GM19438 (cell line): ENCODE measurements at regions not wholly inside any gene's neighbourhood (a gene's known extent, or its start where the extent isn't known, plus 50 kb on each side); places are given as distances from the start of the nearest gene placed in this dataset.
"Not testable (repeated sequence)": the region's sequence is repeated elsewhere in the genome, so short reads cannot be mapped to it uniquely, and the experiment has no call there.

Experiments used
- ATAC-seq: cut with Tn5 transposase; IDR thresholded peaks from one replicate; pipeline ENCODE4 v1.9.1; 2021; ENCODE audit warnings: low read depth; ENCODE audit not compliant: unreplicated experiment

- ATAC-seq: not testable (repeated sequence)
These were observed 77.6 kb downstream of the HHIPL2 start for GRCh38 chr1:222470252-222470805.

GRCh38 chr1:222466150-222466865 is 81.6 kb downstream of the HHIPL2 start:
- ATAC-seq: no peak

- peak; percentile 79 for ATAC-seq
These were observed 82.5 kb downstream of the HHIPL2 start for GRCh38 chr1:222465211-222466041.

DNA sequence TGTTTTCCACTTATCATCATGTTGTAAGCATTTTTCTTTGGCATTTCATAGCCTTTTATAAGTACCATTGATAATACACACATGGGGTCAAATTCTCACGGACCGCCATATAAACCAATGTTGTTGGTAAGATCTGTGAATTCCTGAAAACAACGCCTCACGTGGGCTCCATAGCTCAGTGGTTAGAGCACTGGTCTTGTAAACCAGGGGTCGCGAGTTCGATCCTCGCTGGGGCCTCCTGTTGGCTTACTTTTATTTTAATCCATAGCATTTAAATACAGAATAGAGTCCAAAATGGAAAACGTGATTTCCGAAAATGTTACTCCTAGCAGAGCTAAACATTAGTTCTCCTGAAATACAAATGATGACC is 83.1 kb downstream of the HHIPL2 start:
- ATAC-seq: no peak

GRCh38 chr1:222463059-222463730 is 84.7 kb downstream of the HHIPL2 start:
- no peak for ATAC-seq

- no peak for ATAC-seq
These were observed 85.3 kb downstream of the HHIPL2 start for GRCh38 chr1:222462601-222463000.

GRCh38 chr1:222461941-222462340 is 86.0 kb downstream of the HHIPL2 start:
- no peak for ATAC-seq

DNA sequence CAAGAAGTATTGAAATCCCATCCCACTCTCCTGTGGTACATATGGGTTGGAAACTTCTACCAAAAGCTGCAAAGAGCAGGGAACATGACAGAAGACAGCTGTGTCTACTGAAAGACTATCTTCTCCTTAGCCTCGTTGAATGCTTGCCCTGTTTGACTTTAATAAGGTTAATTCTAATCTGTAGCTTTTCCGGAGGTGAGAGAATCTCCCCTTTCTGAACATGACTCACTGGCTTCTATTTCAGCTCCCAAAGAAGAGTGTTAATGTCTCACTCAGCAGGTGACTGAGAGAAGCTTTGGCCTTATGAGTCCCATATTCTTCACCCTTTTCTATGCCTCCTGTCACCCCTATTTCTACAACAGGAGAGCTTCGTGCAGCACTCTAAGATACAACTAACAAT is 88.3 kb downstream of the HHIPL2 start:
- no peak for ATAC-seq

DNA sequence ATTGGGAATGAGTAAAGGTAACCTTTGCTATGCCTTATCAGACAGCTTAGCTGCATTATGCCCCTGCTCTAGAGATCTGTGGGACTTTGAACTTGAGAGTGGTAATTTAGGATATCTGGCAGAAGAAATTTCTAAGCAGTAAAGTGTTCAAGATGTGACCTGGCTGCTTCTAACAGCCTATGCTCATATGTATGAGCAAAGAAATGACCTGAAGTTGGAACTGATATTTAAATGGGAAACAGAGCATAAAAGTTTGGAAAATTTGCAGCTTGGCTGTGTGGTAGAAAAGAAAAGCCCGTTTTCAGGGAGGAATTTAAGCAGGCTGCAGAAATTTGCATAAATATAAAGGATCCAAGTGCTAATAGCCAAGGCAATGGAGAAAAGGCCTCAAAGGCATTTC is 90.4 kb downstream of the HHIPL2 start:
- no peak for ATAC-seq

DNA sequence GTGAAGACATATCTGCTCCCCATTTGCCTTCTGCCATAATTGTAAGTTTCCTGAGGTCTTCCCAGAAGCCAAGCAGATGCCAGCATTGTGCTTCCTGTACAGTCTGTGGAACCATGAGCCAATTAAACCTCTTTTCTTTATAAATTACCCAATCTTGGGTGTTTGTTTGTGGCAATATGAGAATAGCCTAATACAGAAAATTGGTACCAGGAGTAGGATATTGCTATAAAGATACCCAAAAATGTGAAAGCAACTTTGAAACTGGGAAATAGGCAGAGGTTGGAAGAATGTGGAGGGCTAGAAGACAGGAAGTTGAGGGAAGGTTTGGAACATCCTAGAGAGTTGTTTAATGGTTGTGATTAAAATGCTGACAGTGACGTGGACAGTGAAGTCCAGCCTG is 90.8 kb downstream of the HHIPL2 start:
- no peak for ATAC-seq

- ATAC-seq: peak; percentile 96
These were observed 92.6 kb downstream of the HHIPL2 start for GRCh38 chr1:222455188-222455879.

GRCh38 chr1:222454782-222455181 is 93.1 kb downstream of the HHIPL2 start:
- peak; percentile 21 for ATAC-seq

GRCh38 chr1:222454186-222454585 is 93.7 kb downstream of the HHIPL2 start:
- ATAC-seq: no peak

GRCh38 chr1:222452031-222452430 is 95.9 kb downstream of the HHIPL2 start:
- no peak for ATAC-seq

DNA sequence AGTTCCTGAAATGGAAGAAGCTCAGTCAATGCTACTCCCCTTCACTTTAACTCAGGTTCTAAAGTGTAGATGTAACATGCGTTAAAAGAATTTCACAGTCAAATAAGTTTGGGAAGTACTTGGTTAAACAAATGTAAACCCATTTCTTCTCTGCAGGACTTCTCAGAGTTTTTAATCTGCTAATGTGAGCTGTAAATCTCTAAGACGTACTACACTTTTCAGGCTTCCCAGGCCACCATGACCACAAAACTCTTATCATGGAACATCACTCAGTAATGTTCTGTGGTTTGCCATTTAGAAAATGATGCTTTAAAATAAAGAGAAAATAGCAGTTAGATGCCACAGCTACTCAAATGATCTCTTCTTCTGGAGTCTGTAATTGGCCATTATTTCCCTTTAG is 104.3 kb downstream of the HHIPL2 start:
- ATAC-seq: no peak

- no peak for ATAC-seq
These were observed 106.8 kb downstream of the HHIPL2 start for GRCh38 chr1:222441066-222441465.

GRCh38 chr1:222424826-222425225 is 123.1 kb downstream of the HHIPL2 start:
- ATAC-seq: no peak

GRCh38 chr1:222421380-222421779 is 126.5 kb downstream of the HHIPL2 start:
- ATAC-seq: no peak

DNA sequence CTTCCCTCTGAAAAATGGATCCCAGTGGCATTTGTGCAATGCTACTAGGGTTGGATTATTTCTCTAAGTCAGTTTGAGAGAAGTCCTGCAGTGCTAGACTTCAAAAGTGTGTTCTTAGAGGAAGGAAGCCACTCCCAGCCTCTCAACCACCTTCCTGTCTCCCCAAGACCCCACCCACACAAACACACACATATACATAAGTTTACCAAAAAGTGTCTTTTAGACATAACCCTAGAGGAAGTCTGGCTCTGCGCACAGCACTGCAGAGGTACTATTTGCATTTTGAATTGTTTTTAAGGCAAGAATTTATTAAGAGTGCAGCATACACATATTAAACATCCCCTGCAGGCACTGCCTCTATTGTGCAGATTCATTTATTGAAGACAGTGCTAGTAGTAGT is 127.3 kb downstream of the HHIPL2 start:
- no peak for ATAC-seq

DNA sequence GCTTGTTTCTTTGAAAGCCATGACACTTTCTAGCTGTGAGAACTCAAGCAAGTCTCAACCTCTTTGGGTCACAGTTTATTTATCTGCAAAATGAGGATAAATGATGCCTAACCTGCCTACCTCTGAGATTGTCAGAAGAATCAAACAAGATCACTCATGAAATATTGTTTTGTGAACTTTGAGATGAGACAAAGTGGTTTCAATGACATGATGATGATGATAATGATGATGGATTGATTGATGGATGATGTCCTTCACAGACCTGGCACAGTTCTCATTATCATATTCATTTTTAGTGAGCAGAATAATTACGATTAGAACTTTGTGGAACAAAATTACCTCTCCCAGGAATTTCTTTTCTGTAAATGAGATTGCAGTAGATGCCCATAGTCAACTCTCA is 129.2 kb downstream of the HHIPL2 start:
- no peak for ATAC-seq

GRCh38 chr1:222417264-222417663 is 130.6 kb downstream of the HHIPL2 start:
- no peak for ATAC-seq
